IMR-90 (cell line): ENCODE measurements at regions not wholly inside any gene's neighbourhood (a gene's known extent, or its start where the extent isn't known, plus 50 kb on each side); places are given as distances from the start of the nearest gene placed in this dataset.

Experiments
- ATAC-seq: fragments of 200-7000 bp; cut with Tn5 transposase; 2 replicates; pipeline ENCODE4 v1.9.1; 2020; ENCODE audit warnings: low read depth, mild to moderate bottlenecking, moderate library complexity
- BruUV-seq: library from RNA; stranded (reverse); fragments of 400-500 nt; replicated peaks from 2 replicates; lab custom pipeline; 2021; lab: Mats Ljungman, UMichigan
- CTCF ChIA-PET: fragments of 300-600 bp; formaldehyde crosslinking; extraction: SDS; loops from one replicate; lab custom pipeline; 2021; ENCODE audit warnings: antibody characterized with exemption; lab: Yijun Ruan, JAX
- POLR2A ChIA-PET: fragments of 300-600 bp; sonication (Branson Sonifier 250); formaldehyde crosslinking; loops from one replicate; lab custom pipeline; 2022; ENCODE audit warnings: antibody characterized with exemption; ENCODE audit not compliant: unreplicated experiment; lab: Charles Lee
- DNase-seq: peaks from one replicate; pipeline ENCODE4 v3.0.0; 2013
- H2AFZ ChIP-seq: replicated peaks from 2 replicates; pipeline ENCODE3; 2013; ENCODE audit warnings: low read length, mild to moderate bottlenecking; ENCODE audit not compliant: poor library complexity
- H2AK5ac ChIP-seq: 2 replicates; pipeline ENCODE4 v1.6.1; 2013; ENCODE audit warnings: low read depth, low read length, inconsistent platforms
- H2AK9ac ChIP-seq: replicated peaks from 2 replicates; pipeline ENCODE3; 2013; ENCODE audit warnings: mild to moderate bottlenecking, low read depth, low read length, moderate library complexity; ENCODE audit not compliant: poor library complexity
- H2BK120ac ChIP-seq: 2 replicates; pipeline ENCODE4 v1.6.1; 2013; ENCODE audit warnings: low read depth, low read length, inconsistent platforms
- H2BK15ac ChIP-seq: 3 replicates; pipeline ENCODE4 v1.6.1; 2013; ENCODE audit warnings: low read depth, low read length, inconsistent platforms
- H2BK20ac ChIP-seq: 2 replicates; pipeline ENCODE4 v1.6.1; 2013; ENCODE audit warnings: low read depth, mild to moderate bottlenecking, inconsistent platforms, low read length, moderate library complexity
- H2BK5ac ChIP-seq: 2 replicates; pipeline ENCODE4 v1.6.1; 2013; ENCODE audit warnings: mild to moderate bottlenecking, low read depth, low read length, inconsistent platforms; ENCODE audit not compliant: poor library complexity, severe bottlenecking
- H3K14ac ChIP-seq: replicated peaks from 2 replicates; pipeline ENCODE4 v1.6.1; 2013; ENCODE audit warnings: low read depth, low read length, inconsistent platforms
- H3K18ac ChIP-seq: 2 replicates; pipeline ENCODE4 v1.6.1; 2013; ENCODE audit warnings: low read depth, low read length, control low read depth
- H3K23ac ChIP-seq: 2 replicates; pipeline ENCODE4 v1.6.1; 2013; ENCODE audit warnings: low read depth, low read length, inconsistent platforms
- H3K27ac ChIP-seq: 2 replicates; pipeline ENCODE4 v1.5.1; 2013; ENCODE audit warnings: mild to moderate bottlenecking, control low read depth, low read length; ENCODE audit not compliant: insufficient read depth
- H3K27me3 ChIP-seq: 2 replicates; pipeline ENCODE4 v1.6.1; 2013; ENCODE audit warnings: low read length; ENCODE audit not compliant: control insufficient read depth, insufficient read depth
- H3K36me3 ChIP-seq: 2 replicates; pipeline ENCODE4 v1.6.1; 2013; ENCODE audit warnings: low read length, mixed read lengths; ENCODE audit not compliant: control insufficient read depth, insufficient read depth
- H3K4ac ChIP-seq: 2 replicates; pipeline ENCODE4 v1.6.1; 2013; ENCODE audit warnings: low read depth, low read length, inconsistent platforms
- H3K4me1 ChIP-seq: 2 replicates; pipeline ENCODE4 v1.6.1; 2013; ENCODE audit warnings: low read length, mixed read lengths; ENCODE audit not compliant: control insufficient read depth, insufficient read depth
- H3K4me2 ChIP-seq: 2 replicates; pipeline ENCODE4 v1.6.1; 2013; ENCODE audit warnings: low read depth, mild to moderate bottlenecking, control low read depth, low read length, moderate library complexity
- H3K4me3 ChIP-seq: 2 replicates; pipeline ENCODE4 v1.5.1; 2013; ENCODE audit warnings: low read depth, mild to moderate bottlenecking, control low read depth, low read length, moderate library complexity; ENCODE audit not compliant: insufficient read depth
- H3K56ac ChIP-seq: 2 replicates; pipeline ENCODE4 v1.6.1; 2013; ENCODE audit warnings: low read length, inconsistent platforms; ENCODE audit not compliant: insufficient read depth; ENCODE audit errors: extremely low read depth
- H3K79me1 ChIP-seq, 2 experiments: 2 replicates each; pipeline ENCODE4 v1.6.1; 2013; ENCODE audit warnings: low read length in 2 of 2, inconsistent platforms in 1 of 2, low read depth in 1 of 2
- H3K9ac ChIP-seq: 2 replicates; pipeline ENCODE4 v1.6.1; 2013; ENCODE audit warnings: low read depth, low read length, control low read depth
- H3K9me1 ChIP-seq: 2 replicates; pipeline ENCODE4 v1.6.1; 2013; ENCODE audit warnings: low read length, inconsistent platforms; ENCODE audit not compliant: insufficient read depth
- H3K9me3 ChIP-seq: 2 replicates; pipeline ENCODE4 v1.6.1; 2013; ENCODE audit warnings: low read length; ENCODE audit not compliant: control insufficient read depth, insufficient read depth
- H4K20me1 ChIP-seq: 2 replicates; pipeline ENCODE4 v1.6.1; 2013; ENCODE audit warnings: low read length, inconsistent platforms; ENCODE audit not compliant: insufficient read depth
- H4K5ac ChIP-seq: 2 replicates; pipeline ENCODE4 v1.6.1; 2013; ENCODE audit warnings: mild to moderate bottlenecking, low read depth, low read length, control low read depth
- H4K8ac ChIP-seq, 2 experiments: 2 replicates each; pipeline ENCODE4 v1.6.1; 2013; ENCODE audit warnings: low read depth in 2 of 2, low read length in 2 of 2, control low read depth in 1 of 2, inconsistent platforms in 1 of 2
- H4K91ac ChIP-seq: 2 replicates; pipeline ENCODE4 v1.6.1; 2013; ENCODE audit warnings: low read depth, low read length, inconsistent platforms; ENCODE audit not compliant: insufficient read depth
- CEBPB ChIP-seq: IDR thresholded peaks from 2 replicates; pipeline ENCODE4 v1.6.1; 2012; ENCODE audit warnings: low read depth, low read length, improper control_type of control experiment
- WGBS, 2 experiments: methylation state at CpG; one replicate each; pipeline versions ENCODE4 v1.1.5 to v1.1.7; 2013; ENCODE audit warnings: missing lambda C conversion rate in 2 of 2; ENCODE audit not compliant: insufficient read length in 1 of 2; ENCODE audit errors: extremely low coverage in 2 of 2; 5-methylcytosine and 5-hydroxymethylcytosine counted together
- dilution Hi-C: fragments of 300-500 bp; cut with HindIII; formaldehyde crosslinking; loops from one replicate; pipeline ENCODE4 v1.14.3; 2018; ENCODE audit warnings: low sequenced_read_pairs; ENCODE audit not compliant: unreplicated experiment
- in situ Hi-C: fragments of 300-500 bp; cut with MboI; formaldehyde crosslinking; loops from 3 replicates; pipeline ENCODE4 v1.14.3; 2019; ENCODE audit warnings: low sequenced_read_pairs, inconsistent platforms, mixed read lengths
- intact Hi-C: fragments of 100-400 bp; cut with micrococcal nuclease; formaldehyde crosslinking; loops from 2 replicates; pipeline ENCODE4 v1.10.0; 2022
- TF ChIP-seq, protein P1 (sequence below): fragments of 150-350 bp; IDR thresholded peaks from 2 replicates; pipeline ENCODE4 v1.6.1; 2017; ENCODE audit warnings: mild to moderate bottlenecking, antibody characterized with exemption, low read length, low read depth

DNA sequence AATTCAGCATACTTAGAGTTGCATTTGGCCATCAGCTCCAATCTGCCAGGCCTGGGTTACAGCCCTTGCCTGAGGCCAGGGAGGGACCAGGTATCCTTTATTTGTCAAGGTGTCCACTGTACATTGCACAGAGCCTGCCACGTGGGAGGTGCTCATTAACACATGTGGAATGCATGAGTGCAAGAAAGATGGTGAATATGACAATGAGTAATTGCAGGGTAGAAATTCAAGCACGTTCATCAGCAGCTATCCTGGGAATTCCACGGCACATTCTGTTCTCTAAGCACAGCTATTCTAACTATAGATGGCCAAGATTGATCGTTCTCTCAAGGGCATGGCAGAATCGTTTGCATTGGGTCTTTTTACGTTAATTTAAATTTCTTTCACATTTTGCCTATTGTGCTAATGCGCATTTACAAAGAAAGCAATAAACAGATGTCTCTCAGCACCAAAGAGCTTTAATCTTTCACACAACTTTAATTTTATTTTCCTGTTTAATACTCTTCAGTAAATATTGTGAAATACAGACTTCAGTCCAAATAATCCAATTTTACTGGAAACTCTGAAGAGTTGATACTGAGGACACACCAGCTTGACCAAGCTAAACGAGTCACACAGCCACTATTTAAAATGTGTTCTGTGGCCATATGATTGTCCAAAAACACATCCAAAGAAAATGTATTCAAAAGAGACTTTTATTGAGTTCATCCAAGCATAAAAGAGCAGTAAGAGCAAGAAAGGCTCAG, 1025.7 kb upstream of the TMEM132C start:
- Histone ChIP-seq H3K4ac (no peak overlapping the region), H4K5ac (no peak overlapping the region), H3K18ac (no peak overlapping the region; the same call in 1 of the 2 replicates), H3K4me3 (no peak overlapping the region), H3K36me3 (no peaks in the 10 kb centered on the region), H2BK120ac (no peak overlapping the region), H3K23ac (no peak overlapping the region), H3K9me3 (peaks cover 5% of the 10 kb centered on the region; the same call in 1 of the 2 replicates), H3K14ac (no peak overlapping the region), H2AK9ac (no peak overlapping the region), H3K4me1 (no peaks in the 10 kb centered on the region), H3K9ac (no peak overlapping the region), H2BK5ac (no peak overlapping the region), H3K27me3 (no peaks in the 10 kb centered on the region), H2BK20ac (no peak overlapping the region; the same call in 1 of the 2 replicates), H2AFZ (no peak overlapping the region), H4K20me1 (no peaks in the 10 kb centered on the region), H4K8ac (no peak overlapping the region), H3K79me1 (no peaks in the 10 kb centered on the region), H3K56ac (no peak overlapping the region), H3K4me2 (no peak overlapping the region), H3K9me1 (no peaks in the 10 kb centered on the region), H2BK15ac (no peak overlapping the region), H2AK5ac (no peak overlapping the region), H3K27ac (no peak overlapping the region), H4K91ac (no peak overlapping the region)
- WGBS, 2 experiments, result no CpG with 5 or more reads among the region's 8 CpGs
- intact Hi-C loops, result no loop called here
- POLR2A ChIA-PET, result no interaction called here
- no peak for DNase-seq
- in situ Hi-C loops, result no loop called here
- CTCF ChIA-PET, result interaction anchor here (0.7 kb wide), 1 partner anchor 25 kb away, joined by 4 read pairs; no protein-coding TSS in a partner anchor
- ATAC-seq, result no peak
- dilution Hi-C loops, result no loop called here
- BruUV-seq, result no TSS peak
- TF ChIP-seq, protein P1, sequence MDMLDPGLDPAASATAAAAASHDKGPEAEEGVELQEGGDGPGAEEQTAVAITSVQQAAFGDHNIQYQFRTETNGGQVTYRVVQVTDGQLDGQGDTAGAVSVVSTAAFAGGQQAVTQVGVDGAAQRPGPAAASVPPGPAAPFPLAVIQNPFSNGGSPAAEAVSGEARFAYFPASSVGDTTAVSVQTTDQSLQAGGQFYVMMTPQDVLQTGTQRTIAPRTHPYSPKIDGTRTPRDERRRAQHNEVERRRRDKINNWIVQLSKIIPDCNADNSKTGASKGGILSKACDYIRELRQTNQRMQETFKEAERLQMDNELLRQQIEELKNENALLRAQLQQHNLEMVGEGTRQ, result no peak
- 0 out of 2 replicates have a peak, but pooled peaks have one; percentile 5 for TF ChIP-seq CEBPB
